ENCODE measurements at regions not wholly inside any gene's neighbourhood (a gene's known extent, or its start where the extent isn't known, plus 50 kb on each side); places are given as distances from the start of the nearest gene placed in this dataset.

GRCh38 chr13:75132701-75133695 lies 349.0 kb downstream of the TBC1D4 start:
- no peak for DNase-seq (ENCODE audit: low read depth)

DNA sequence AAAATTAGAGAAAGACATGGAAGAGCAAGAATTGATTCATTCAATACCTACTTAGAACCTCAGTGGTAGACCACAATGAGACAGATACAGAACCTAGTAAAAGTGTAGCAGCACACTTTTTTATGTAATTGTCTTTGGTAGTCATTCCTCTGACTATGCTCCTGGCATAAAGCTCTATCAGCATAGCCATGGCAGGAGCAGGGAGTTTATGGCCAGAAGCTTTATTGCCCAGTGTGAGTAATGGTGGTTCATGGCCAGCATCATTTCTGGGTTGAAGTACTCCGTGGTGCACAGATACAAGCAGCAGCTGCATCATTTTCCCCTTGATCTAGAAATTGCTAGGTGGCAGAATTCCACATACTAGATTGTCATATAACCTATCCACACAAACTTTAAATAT lies 352.6 kb downstream of the TBC1D4 start:
- no peak for DNase-seq (ENCODE audit: low read depth)

DNA sequence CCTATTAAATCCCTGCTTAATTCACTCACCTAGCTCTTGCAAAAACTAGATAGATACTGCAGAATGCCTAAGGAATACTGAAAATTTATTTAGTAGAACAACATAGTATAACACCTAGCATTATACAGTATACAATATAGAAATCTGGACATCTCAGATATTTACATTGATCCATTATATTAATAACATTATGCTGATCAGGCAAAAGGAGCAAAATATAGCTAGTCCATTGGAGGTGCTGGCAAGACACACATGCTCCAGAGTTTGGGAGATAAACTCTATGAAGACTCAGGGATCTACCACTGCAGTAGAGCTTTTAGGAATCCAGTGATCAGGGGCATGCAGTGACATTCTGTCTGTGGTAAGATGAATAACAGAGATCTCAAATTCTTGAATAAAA lies 357.6 kb downstream of the TBC1D4 start:
- no peak for DNase-seq (ENCODE audit: low read depth)

DNA sequence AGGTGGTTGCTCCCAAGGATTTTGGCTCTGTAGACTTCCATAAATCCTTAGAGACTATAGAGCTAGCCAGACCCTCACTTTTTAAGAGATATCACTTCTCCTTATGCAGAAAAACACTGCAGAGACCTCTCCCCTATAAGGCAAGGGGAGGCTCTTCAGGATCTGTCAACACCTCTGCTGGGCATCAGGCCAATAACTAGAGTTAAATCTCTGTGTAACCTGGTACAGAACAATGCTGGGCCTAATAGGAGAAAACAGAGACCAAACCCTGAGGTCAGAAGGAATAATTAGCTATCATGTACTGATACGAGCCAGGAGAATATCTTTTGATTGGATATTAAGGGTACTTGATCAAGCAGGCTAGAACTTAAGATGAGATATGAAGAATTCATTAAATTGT lies 358.5 kb downstream of the TBC1D4 start:
- DNase-seq (ENCODE audit: low read depth): no peak

- no peak for DNase-seq (ENCODE audit: low read depth)
These were observed 361.9 kb downstream of the TBC1D4 start for GRCh38 chr13:75120085-75120484.

DNA sequence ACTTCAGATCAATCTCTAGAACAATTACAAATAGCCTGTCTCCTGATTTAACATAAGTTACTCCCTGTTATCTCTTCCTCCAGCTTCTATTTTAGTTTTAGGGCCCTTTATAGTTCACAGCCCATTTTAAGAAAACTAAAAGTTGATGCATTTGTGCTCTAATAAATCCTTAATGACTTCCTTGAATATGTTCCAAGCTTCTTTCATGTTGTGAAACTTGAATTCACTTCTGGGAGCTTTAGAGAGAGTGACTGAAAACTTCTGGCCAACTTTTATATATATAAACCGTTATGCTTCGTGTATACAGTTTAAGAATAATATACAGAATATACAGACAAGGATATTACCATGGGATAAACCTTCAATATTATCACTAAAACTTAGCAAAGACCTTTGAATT lies 366.8 kb downstream of the TBC1D4 start:
- DNase-seq (ENCODE audit: low read depth): no peak

DNA sequence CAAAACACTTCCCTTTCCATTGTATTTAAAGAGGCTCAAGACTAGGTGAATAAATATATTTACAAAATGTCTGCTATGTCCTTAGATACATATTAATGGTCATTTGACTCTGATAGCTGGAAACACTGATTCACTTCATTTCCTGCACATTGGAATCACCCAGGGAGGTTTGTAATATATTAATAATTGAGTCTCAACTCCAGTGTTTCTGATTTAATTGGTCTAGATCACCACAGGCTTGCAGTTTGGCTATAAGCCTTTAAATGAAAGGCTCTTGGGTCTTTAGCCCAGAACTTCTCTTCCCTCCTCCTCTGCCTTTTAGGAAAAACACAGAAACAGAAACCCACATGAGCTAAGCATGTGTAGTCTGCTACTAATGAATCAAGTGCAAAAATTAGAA lies 378.0 kb downstream of the TBC1D4 start:
- DNase-seq (ENCODE audit: low read depth): no peak

- DNase-seq (ENCODE audit: low read depth): no peak
These were observed 379.8 kb downstream of the TBC1D4 start for GRCh38 chr13:75102001-75102716.

DNA sequence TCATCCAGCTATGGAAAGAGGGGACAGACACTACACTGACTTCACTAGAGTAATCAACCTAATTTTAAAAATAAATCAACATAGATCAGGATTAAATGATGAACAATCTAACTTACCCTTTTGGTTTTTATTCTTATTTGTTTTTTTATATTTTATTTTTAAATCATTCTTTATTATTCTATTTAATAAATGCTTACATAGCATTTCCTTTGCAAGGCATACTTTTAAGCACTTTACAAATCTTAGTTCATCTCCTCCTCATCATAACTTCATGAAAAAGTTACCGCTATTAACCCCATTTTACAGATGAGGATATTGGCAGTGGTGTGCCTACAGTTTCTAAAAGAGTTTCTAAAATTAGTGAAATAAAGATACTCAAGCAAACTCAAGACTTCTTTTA lies 380.6 kb downstream of the TBC1D4 start:
- DNase-seq (ENCODE audit: low read depth): no peak

GRCh38 chr13:75092143-75092542 lies 389.8 kb downstream of the TBC1D4 start:
- no peak for DNase-seq (ENCODE audit: low read depth)

DNA sequence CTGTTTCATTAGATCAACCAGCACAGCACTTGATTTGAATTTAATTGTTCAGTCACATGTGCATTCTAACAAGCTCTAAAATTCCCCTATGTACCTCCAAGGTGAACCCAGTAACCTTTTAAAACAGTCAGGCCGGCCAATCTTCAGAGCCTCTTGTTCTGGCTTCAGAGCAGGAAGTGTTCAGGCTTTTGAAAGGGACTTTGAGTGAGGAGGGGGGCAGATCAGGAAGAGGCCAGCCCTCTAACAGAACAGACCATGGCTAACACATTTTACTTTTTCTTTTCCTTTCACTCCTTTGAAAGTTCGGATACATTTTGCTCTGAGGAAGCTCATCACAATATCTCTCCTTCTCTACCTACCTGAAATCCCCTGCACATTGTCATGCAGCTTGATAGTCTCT lies 390.3 kb downstream of the TBC1D4 start:
- DNase-seq (ENCODE audit: low read depth): no peak

DNA sequence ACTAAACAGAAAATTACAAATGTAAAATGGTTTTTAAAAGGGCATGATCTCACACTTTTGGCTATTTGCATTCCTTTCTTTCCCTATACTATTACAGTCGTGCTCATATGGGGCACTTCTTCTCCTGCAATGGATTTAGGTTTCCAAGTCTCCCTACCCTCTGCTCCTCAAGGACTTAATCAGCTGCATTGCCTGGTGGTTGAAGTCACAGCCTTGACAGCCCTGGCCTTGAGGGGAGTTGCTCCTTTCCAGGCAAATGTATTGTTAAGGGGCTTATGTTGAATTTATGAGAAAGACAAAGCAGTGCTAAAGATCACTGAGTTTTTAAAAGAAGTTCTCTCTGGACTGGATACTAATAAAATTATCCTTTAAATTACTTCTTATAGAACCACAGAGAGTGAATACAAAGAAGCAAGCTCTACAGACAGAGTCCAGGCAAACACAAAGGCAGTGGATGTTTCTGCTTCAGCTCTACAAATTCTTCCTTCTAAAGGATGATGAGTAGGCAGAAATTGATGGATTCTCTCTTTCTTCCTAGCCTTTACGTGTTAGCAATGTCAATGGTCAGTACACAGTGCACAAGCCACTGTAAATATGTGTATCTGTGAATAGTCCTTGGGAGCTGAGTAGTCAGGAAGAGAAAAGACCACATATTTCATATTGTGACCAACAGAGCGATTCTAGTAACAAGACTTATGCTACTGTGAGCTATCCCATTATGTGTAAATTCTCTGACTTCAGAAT lies 390.9 kb downstream of the TBC1D4 start:
- no peak for DNase-seq (ENCODE audit: low read depth)

DNA sequence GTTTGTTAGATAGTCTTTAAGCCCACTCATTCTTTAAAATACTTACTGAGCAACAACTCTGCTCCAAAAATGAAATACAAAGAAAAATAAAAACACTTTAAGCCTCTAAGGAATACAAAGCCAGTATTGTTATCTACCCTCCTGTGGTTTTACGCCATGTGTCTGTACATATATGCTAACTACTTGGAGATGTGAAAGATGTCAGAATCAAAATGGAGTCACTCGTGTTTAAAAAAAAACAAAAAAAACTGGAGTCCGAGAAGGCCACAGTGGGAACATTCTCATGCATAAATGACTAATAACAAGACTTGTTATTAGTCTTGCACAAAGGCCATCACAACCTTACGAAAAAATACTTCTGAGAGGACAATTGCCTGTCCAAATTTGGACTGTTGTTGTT lies 393.1 kb downstream of the TBC1D4 start:
- no peak for DNase-seq (ENCODE audit: low read depth)

DNA sequence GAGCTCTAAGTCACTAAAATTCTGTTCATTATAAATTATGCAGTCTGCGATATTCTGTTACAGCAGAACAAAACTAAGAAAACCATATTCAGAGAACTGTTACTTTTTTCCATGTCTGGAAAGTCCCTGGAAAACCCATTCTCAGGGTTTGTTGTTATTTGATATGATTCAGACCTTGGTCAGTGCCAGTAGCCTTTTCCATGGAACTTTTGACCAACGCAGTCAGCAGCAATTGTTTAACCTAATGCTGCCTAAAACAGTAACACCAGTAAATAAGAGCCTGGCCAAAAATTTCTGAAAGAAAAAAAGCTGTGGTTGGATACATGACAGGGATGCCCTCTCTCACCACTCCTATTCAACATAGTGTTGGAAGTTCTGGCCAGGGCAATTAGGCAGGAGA lies 402.7 kb downstream of the TBC1D4 start:
- DNase-seq (ENCODE audit: low read depth): no peak

DNA sequence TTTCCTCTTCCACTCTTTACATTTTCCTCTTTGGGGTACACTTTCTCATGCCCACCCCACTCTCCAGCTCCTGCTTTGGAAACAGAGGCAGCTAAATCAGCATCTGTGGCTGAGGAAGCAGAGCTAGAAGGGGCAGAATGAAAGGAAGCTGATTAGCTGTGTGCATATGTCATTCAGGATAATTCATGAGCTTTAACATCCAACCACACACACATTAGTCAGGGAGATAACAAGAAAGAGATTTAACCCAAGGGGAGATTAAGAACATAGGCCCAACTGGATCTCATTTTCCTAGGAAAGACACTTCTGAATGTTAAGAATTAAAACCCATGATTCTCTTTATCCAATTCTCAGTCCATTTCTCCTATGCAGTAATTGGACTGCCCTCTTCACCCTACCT lies 405.5 kb downstream of the TBC1D4 start:
- DNase-seq (ENCODE audit: low read depth): no peak

GRCh38 chr13:75073786-75074185 lies 408.2 kb downstream of the TBC1D4 start:
- DNase-seq (ENCODE audit: low read depth): no peak

GRCh38 chr13:75072891-75073290 lies 409.1 kb downstream of the TBC1D4 start:
- DNase-seq (ENCODE audit: low read depth): no peak

- no peak for DNase-seq (ENCODE audit: low read depth)
These were observed 409.6 kb downstream of the TBC1D4 start for GRCh38 chr13:75072368-75072767.

DNA sequence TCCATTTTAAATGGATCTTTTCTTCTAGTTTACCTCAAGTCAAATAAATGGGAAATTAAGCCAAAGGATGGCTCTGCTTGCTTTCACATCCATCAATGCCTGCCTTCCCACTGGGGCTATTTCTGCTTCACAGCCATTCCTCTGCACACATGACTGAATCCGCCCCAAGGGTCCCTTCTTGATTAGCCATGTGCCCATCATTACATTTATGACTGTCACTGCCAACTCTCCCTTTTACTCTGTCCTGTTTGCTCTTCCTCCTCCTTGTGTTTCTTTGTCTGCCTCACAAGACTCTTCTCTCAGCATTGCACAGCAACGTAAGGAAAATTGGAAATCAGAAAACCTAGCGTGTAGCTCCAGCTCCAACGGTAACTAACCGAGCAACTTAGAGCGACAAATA lies 410.2 kb downstream of the TBC1D4 start:
- DNase-seq (ENCODE audit: low read depth): no peak

DNA sequence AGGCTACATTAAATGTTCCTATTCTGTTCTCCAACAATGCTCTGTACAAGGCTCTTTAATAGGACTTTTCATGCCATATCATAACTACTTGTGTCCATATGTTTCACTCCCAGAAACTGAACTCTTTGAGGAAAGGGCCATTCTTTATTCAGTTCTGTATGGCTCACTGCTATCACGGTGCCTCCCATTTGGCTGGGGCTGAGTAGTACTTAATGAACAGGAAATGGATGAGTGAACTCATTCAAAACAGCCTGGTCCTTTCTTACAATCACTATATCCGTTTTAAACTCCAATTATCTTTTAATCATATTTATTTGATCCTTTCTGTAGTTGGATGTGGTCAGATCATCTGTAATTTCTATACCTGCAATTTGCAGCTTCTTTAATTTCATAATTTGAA lies 410.6 kb downstream of the TBC1D4 start:
- no peak for DNase-seq (ENCODE audit: low read depth)

GRCh38 chr13:75061909-75062308 lies 420.1 kb downstream of the TBC1D4 start:
- no peak for DNase-seq (ENCODE audit: low read depth)

GRCh38 chr13:75055296-75055695 lies 426.7 kb downstream of the TBC1D4 start:
- DNase-seq (ENCODE audit: low read depth): no peak

GRCh38 chr13:75052616-75053015 lies 429.4 kb downstream of the TBC1D4 start:
- DNase-seq (ENCODE audit: low read depth): no peak
